Uterus (tissue), 3 donors: ENCODE measurements at regions not wholly inside any gene's neighbourhood (a gene's known extent, or its start where the extent isn't known, plus 50 kb on each side); places are given as distances from the start of the nearest gene placed in this dataset.

ENCODE experiments used
- DNase-seq, 2 donors: peaks; one replicate each; pipeline ENCODE4 v3.0.0-alpha.2; 2019 to 2020
- H3K27ac ChIP-seq, 2 donors: fragments of 200-600 bp; sonication (generic); 1 replicate in 1 of 2; 2 replicates in 1 of 2; pipeline ENCODE4 v1.5.1; 2016 to 2018
- H3K27me3 ChIP-seq, 2 donors: fragments of 200-600 bp; sonication (generic); one replicate each; pipeline ENCODE4 v1.5.1; 2018 to 2019; ENCODE audit warnings: control low read depth in 1 of 2
- H3K36me3 ChIP-seq, 2 donors: fragments of 200-600 bp; sonication (generic); one replicate each; pipeline ENCODE4 v1.5.1; 2019; ENCODE audit warnings: control low read depth in 1 of 2
- H3K4me1 ChIP-seq, 2 donors: fragments of 200-600 bp; sonication (generic); one replicate each; pipeline ENCODE4 v1.5.1; 2018 to 2019; ENCODE audit warnings: control low read depth in 1 of 2
- H3K4me3 ChIP-seq, 2 donors: fragments of 200-600 bp; sonication (generic); 1 replicate in 1 of 2; 2 replicates in 1 of 2; pipeline ENCODE4 v1.5.1; 2018 to 2019; ENCODE audit warnings: mild to moderate bottlenecking in 1 of 2
- H3K9me3 ChIP-seq, 2 donors: fragments of 200-600 bp; sonication (generic); one replicate each; pipeline ENCODE4 v1.5.1; 2019; ENCODE audit warnings: control low read depth in 1 of 2
- CTCF ChIP-seq, 4 experiments: fragments of 200-600 bp in 2 of 4; fragments of 450-650 bp in 2 of 4; sonication (generic) in 2 of 4; IDR thresholded peaks; one replicate each; pipeline ENCODE4 v1.5.1; 2016 to 2019; ENCODE audit warnings: antibody characterized with exemption in 4 of 4, mild to moderate bottlenecking in 2 of 4, moderate library complexity in 1 of 4
- POLR2A ChIP-seq, 2 donors: fragments of 450-650 bp; IDR thresholded peaks; one replicate each; pipeline ENCODE4 v1.6.1; 2016; ENCODE audit warnings: antibody characterized with exemption in 2 of 2, mild to moderate bottlenecking in 1 of 2, moderate library complexity in 1 of 2
- intact Hi-C: fragments of 100-400 bp; cut with DNase I; formaldehyde crosslinking; loops from one replicate; pipeline ENCODE4 v1.15.1; 2023; ENCODE audit warnings: low total_unique reads
- donor health status: DM: yes; HTN: yes; CAD: no.

- intact Hi-C loops = no loop called here
- TF ChIP-seq CTCF (IDR thresholded peaks at IDR 0.05) (no peak), POLR2A (IDR thresholded peaks at IDR 0.05) (no peak)
- H3K27ac ChIP-seq = no peak overlapping the region
- H3K36me3 ChIP-seq = no peaks in the 10 kb centered on the region
- DNase-seq = no peak
- H3K9me3 ChIP-seq = no peaks in the 10 kb centered on the region
- no peaks in the 10 kb centered on the region for H3K4me1 ChIP-seq
- H3K27me3 ChIP-seq = no peaks in the 10 kb centered on the region
- H3K4me3 ChIP-seq = no peak overlapping the region
These were observed 1581.0 kb downstream of the MAT2B start for GRCh38 chr5:165086465-165086864.

- no peak overlapping the region for H3K4me3 ChIP-seq
- H3K9me3 ChIP-seq = no peaks in the 10 kb centered on the region
- no peaks in the 10 kb centered on the region for H3K27me3 ChIP-seq
- no peak overlapping the region for H3K27ac ChIP-seq
- intact Hi-C loops = no loop called here
- H3K4me1 ChIP-seq = no peaks in the 10 kb centered on the region
- TF ChIP-seq CTCF (IDR thresholded peaks at IDR 0.05) = no peak
- TF ChIP-seq POLR2A (IDR thresholded peaks at IDR 0.05) = no peak
- H3K36me3 ChIP-seq = no peaks in the 10 kb centered on the region
- no peak for DNase-seq
These were observed 1589.4 kb downstream of the MAT2B start for GRCh38 chr5:165094782-165095181.

GRCh38 chr5:165101709-165102108 lies 1596.3 kb downstream of the MAT2B start:
- intact Hi-C loops = no loop called here
- H3K27ac ChIP-seq = no peak overlapping the region
- no peaks in the 10 kb centered on the region for H3K9me3 ChIP-seq
- H3K36me3 ChIP-seq = no peaks in the 10 kb centered on the region
- no peak for DNase-seq
- TF ChIP-seq CTCF (IDR thresholded peaks at IDR 0.05) (no peak), POLR2A (IDR thresholded peaks at IDR 0.05) (no peak)
- H3K4me3 ChIP-seq = no peak overlapping the region
- no peaks in the 10 kb centered on the region for H3K27me3 ChIP-seq
- no peaks in the 10 kb centered on the region for H3K4me1 ChIP-seq

GRCh38 chr5:165104611-165105010 lies 1599.2 kb downstream of the MAT2B start:
- no peaks in the 10 kb centered on the region for H3K27me3 ChIP-seq
- H3K4me1 ChIP-seq = no peaks in the 10 kb centered on the region
- no peak for TF ChIP-seq POLR2A (IDR thresholded peaks at IDR 0.05)
- TF ChIP-seq CTCF (IDR thresholded peaks at IDR 0.05) = no peak
- H3K9me3 ChIP-seq = no peaks in the 10 kb centered on the region
- no peak for DNase-seq
- H3K27ac ChIP-seq = no peak overlapping the region
- intact Hi-C loops = no loop called here
- no peaks in the 10 kb centered on the region for H3K36me3 ChIP-seq
- H3K4me3 ChIP-seq = no peak overlapping the region

GRCh38 chr5:165108809-165109208 lies 1603.4 kb downstream of the MAT2B start:
- intact Hi-C loops = no loop called here
- TF ChIP-seq CTCF (IDR thresholded peaks at IDR 0.05) (no peak), POLR2A (IDR thresholded peaks at IDR 0.05) (no peak)
- no peaks in the 10 kb centered on the region for H3K36me3 ChIP-seq
- no peaks in the 10 kb centered on the region for H3K27me3 ChIP-seq
- no peaks in the 10 kb centered on the region for H3K9me3 ChIP-seq
- no peaks in the 10 kb centered on the region for H3K4me1 ChIP-seq
- no peak for DNase-seq
- H3K27ac ChIP-seq = no peak overlapping the region
- no peak overlapping the region for H3K4me3 ChIP-seq
